Brain microvascular endothelial cell (primary cell): ENCODE measurements at regions not wholly inside any gene's neighbourhood (a gene's known extent, or its start where the extent isn't known, plus 50 kb on each side); places are given as distances from the start of the nearest gene placed in this dataset.
A peak's percentile ranks its signal among the peaks of the same experiment; 100 is the strongest.

Experiments used
- DNase-seq: peaks from one replicate; pipeline ENCODE4 v3.0.0-alpha.2; 2020
- H3K27ac ChIP-seq: fragments of 250-450 bp; sonication (Bioruptor Pico); 2 replicates; pipeline ENCODE4 v1.5.1; 2020; ENCODE audit warnings: mild to moderate bottlenecking, moderate library complexity
- H3K27me3 ChIP-seq: fragments of 250-450 bp; sonication (Bioruptor Pico); replicated peaks from 2 replicates; pipeline ENCODE4 v1.5.1; 2020; ENCODE audit warnings: mild to moderate bottlenecking
- H3K36me3 ChIP-seq: fragments of 250-450 bp; sonication (Bioruptor Pico); replicated peaks from 2 replicates; pipeline ENCODE4 v1.5.1; 2020; ENCODE audit warnings: mild to moderate bottlenecking
- H3K4me3 ChIP-seq: 2 replicates; pipeline ENCODE4 v1.5.1; 2011; ENCODE audit warnings: low read depth, mild to moderate bottlenecking, control low read depth, low read length, moderate library complexity
- CTCF ChIP-seq: IDR thresholded peaks from 2 replicates; pipeline ENCODE4 v1.5.1; 2011; ENCODE audit warnings: low read depth, mild to moderate bottlenecking, moderate library complexity, low read length, control low read depth, inconsistent platforms; ENCODE audit errors: missing control alignments
- in situ Hi-C: cut with HindIII; loops from 2 replicates; pipeline ENCODE4 v1.10.0; 2017; ENCODE audit warnings: low sequenced_read_pairs, low pct_ligation_motif_present

GRCh38 chr12:27191531-27191930, 52.6 kb upstream of the STK38L start:
- TF ChIP-seq CTCF = no peak
- H3K4me3 ChIP-seq = no peak overlapping the region
- in situ Hi-C loops = no loop called here
- no peaks in the 10 kb centered on the region for H3K36me3 ChIP-seq
- DNase-seq = no peak
- no peaks in the 10 kb centered on the region for H3K27me3 ChIP-seq
- no peak overlapping the region for H3K27ac ChIP-seq

GRCh38 chr12:27192118-27192802, 51.8 kb upstream of the STK38L start:
- Histone ChIP-seq H3K4me3 (no peak overlapping the region), H3K27me3 (no peaks in the 10 kb centered on the region), H3K27ac (no peak overlapping the region), H3K36me3 (no peaks in the 10 kb centered on the region)
- in situ Hi-C loops = no loop called here
- no peak for DNase-seq
- TF ChIP-seq CTCF = no peak

DNA sequence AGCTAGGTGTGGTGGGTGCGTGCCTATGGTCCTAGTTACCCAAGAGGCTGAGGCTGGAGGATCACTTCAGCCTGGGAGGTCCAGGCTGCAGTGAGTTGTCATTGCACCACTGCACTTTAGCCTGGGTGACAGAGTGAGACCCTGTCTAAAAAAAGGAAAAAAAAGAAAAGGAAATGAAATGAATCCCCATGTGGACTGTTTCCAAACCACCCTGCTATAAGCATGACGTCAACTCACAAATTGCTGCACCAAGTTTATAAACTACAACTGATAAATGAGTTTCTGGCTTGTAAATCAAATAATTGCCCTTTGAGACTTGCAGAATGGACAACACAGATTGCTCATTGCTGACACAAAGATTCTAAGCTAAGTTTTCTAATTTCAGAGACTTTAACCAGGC, 51.0 kb upstream of the STK38L start:
- H3K27ac ChIP-seq = peak overlapping the region; percentile 25
- no peaks in the 10 kb centered on the region for H3K36me3 ChIP-seq
- no peak for TF ChIP-seq CTCF
- no peaks in the 10 kb centered on the region for H3K27me3 ChIP-seq
- DNase-seq = no peak
- in situ Hi-C loops = no loop called here
- no peak overlapping the region for H3K4me3 ChIP-seq

GRCh38 chr12:27193854-27194544, 50.1 kb upstream of the STK38L start:
- peak; percentile 9 for TF ChIP-seq CTCF
- Histone ChIP-seq H3K27me3 (no peaks in the 10 kb centered on the region), H3K4me3 (no peak overlapping the region), H3K36me3 (no peaks in the 10 kb centered on the region), H3K27ac (peak overlapping the region; percentile 25)
- in situ Hi-C loops = no loop called here
- DNase-seq = peak; percentile 70
